WTC11 (cell line): ENCODE measurements at regions not wholly inside any gene's neighbourhood (a gene's known extent, or its start where the extent isn't known, plus 50 kb on each side); places are given as distances from the start of the nearest gene placed in this dataset.

Experiments
- ARID4B ChIP-seq: sonication (generic); formaldehyde crosslinking; IDR thresholded peaks from 2 replicates; pipeline ENCODE4 v1.8.0; 2023; ENCODE audit warnings: missing genetic modification reagents, mild to moderate bottlenecking, borderline replicate concordance
- CDX4 ChIP-seq: fragments of 250-450 bp; sonication (Bioruptor Pico); IDR thresholded peaks from 2 replicates; pipeline ENCODE4 v1.9.0; 2021; ENCODE audit warnings: moderate library complexity, mild to moderate bottlenecking, inconsistent platforms, borderline replicate concordance
- CTCF ChIP-seq: fragments of 200-600 bp; IDR thresholded peaks from 2 replicates; pipeline ENCODE4 v1.8.0; 2022; ENCODE audit warnings: antibody characterized with exemption
- ESRRA ChIP-seq: sonication (generic); formaldehyde crosslinking; IDR thresholded peaks from 2 replicates; pipeline ENCODE4 v1.8.1; 2022; ENCODE audit warnings: mild to moderate bottlenecking, missing genetic modification reagents, borderline replicate concordance
- FOXP1 ChIP-seq: sonication (generic); formaldehyde crosslinking; IDR thresholded peaks from 2 replicates; pipeline ENCODE4 v1.8.0; 2022; ENCODE audit warnings: missing genetic modification reagents, mild to moderate bottlenecking, moderate library complexity, borderline replicate concordance
- RELA ChIP-seq: sonication (generic); formaldehyde crosslinking; IDR thresholded peaks from 2 replicates; pipeline ENCODE4 v1.8.1; 2022; ENCODE audit warnings: missing genetic modification reagents, mild to moderate bottlenecking, borderline replicate concordance
- ZNF396 ChIP-seq: fragments of 250-450 bp; sonication (Bioruptor Pico); IDR thresholded peaks from 2 replicates; pipeline ENCODE4 v1.8.0; 2021; ENCODE audit warnings: mild to moderate bottlenecking, moderate library complexity, borderline replicate concordance
- ZNF416 ChIP-seq: fragments of 250-450 bp; sonication (Bioruptor Pico); IDR thresholded peaks from 2 replicates; pipeline ENCODE4 v1.9.0; 2021; ENCODE audit warnings: mild to moderate bottlenecking, inconsistent platforms

GRCh38 chr12:67926063-67926462 is 63.2 kb upstream of the IFNG-AS1 start:
- TF ChIP-seq CTCF, result no peak
- no peak for TF ChIP-seq ESRRA (CRISPR knock-in tag)
- TF ChIP-seq CDX4 (CRISPR knock-in tag), result no peak
- TF ChIP-seq ZNF396 (CRISPR knock-in tag), result no peak
- TF ChIP-seq ZNF416, result no peak
- no peak for TF ChIP-seq ARID4B (CRISPR knock-in tag)
- TF ChIP-seq FOXP1, result no peak
- TF ChIP-seq RELA, result no peak
